Activated T-helper 1 cell treated with anti-CD3 and anti-CD28 coated beads, Interleukin-12 subunit alpha, Interleukin-12 subunit beta, Interleukin-2, Interleukin-4 antibody, amounts not matched to agents 30 ng/mL and 10 ng/mL and 1 ng/mL, durations not matched to agents 14 hours and 24 hours and 36 hours (primary cell): ENCODE measurements at regions not wholly inside any gene's neighbourhood (a gene's known extent, or its start where the extent isn't known, plus 50 kb on each side); places are given as distances from the start of the nearest gene placed in this dataset.

ENCODE experiments used
- DNase-seq: peaks from one replicate; pipeline ENCODE4 v3.0.0; 2021; ENCODE audit warnings: low spot score
- H3K27ac Mint-ChIP-seq: one replicate; pipeline ENCODE4 v1.8.0; 2021; ENCODE audit warnings: mild to moderate bottlenecking, mixed read lengths
- H3K27me3 Mint-ChIP-seq: one replicate; pipeline ENCODE4 v1.8.0; 2022; ENCODE audit warnings: mild to moderate bottlenecking, moderate library complexity, mixed read lengths; ENCODE audit not compliant: insufficient read depth
- H3K36me3 Mint-ChIP-seq: one replicate; pipeline ENCODE4 v1.8.0; 2021; ENCODE audit warnings: low read depth, mixed read lengths
- H3K4me1 Mint-ChIP-seq: one replicate; pipeline ENCODE4 v1.8.0; 2021; ENCODE audit warnings: low read depth, mixed read lengths
- H3K4me3 Mint-ChIP-seq: one replicate; pipeline ENCODE4 v1.8.0; 2021; ENCODE audit warnings: mild to moderate bottlenecking, moderate library complexity, mixed read lengths
- H3K9me3 Mint-ChIP-seq: one replicate; pipeline ENCODE4 v1.8.0; 2021; ENCODE audit warnings: mixed read lengths
- intact Hi-C: fragments of 100-400 bp; cut with micrococcal nuclease; formaldehyde crosslinking; loops from one replicate; pipeline ENCODE4 v1.15.1; 2024

GRCh38 chr10:70939441-70940003, 51.2 kb upstream of the PCBD1 start:
- no peaks in the 10 kb centered on the region for H3K4me1 Mint-ChIP-seq
- no peak overlapping the region for H3K4me3 Mint-ChIP-seq
- no peaks in the 10 kb centered on the region for H3K36me3 Mint-ChIP-seq

GRCh38 chr10:70940834-70941568, 52.6 kb upstream of the PCBD1 start:
- no peaks in the 10 kb centered on the region for H3K4me1 Mint-ChIP-seq
- no peak for DNase-seq
- no peak overlapping the region for H3K4me3 Mint-ChIP-seq
- H3K36me3 Mint-ChIP-seq: no peaks in the 10 kb centered on the region
- H3K9me3 Mint-ChIP-seq: no peaks in the 10 kb centered on the region
- intact Hi-C loops: no loop called here
- no peak overlapping the region for H3K27ac Mint-ChIP-seq
- H3K27me3 Mint-ChIP-seq: peaks cover 6% of the 10 kb centered on the region

More at GRCh38 chr10:70939441-70940003, 51.2 kb upstream of the PCBD1 start:
- no peak for DNase-seq
- Mint-ChIP-seq H3K27me3 (peaks cover 6% of the 10 kb centered on the region), H3K9me3 (no peaks in the 10 kb centered on the region), H3K27ac (no peak overlapping the region)
- intact Hi-C loops: no loop called here

GRCh38 chr10:70942125-70942524, 53.8 kb upstream of the PCBD1 start:
- H3K36me3 Mint-ChIP-seq: no peaks in the 10 kb centered on the region
- no peak for DNase-seq
- intact Hi-C loops: no loop called here
- H3K27me3 Mint-ChIP-seq: peaks cover 4% of the 10 kb centered on the region
- H3K4me1 Mint-ChIP-seq: no peaks in the 10 kb centered on the region
- H3K9me3 Mint-ChIP-seq: no peaks in the 10 kb centered on the region
- H3K4me3 Mint-ChIP-seq: no peak overlapping the region
- H3K27ac Mint-ChIP-seq: no peak overlapping the region

GRCh38 chr10:70942725-70943124, 54.4 kb upstream of the PCBD1 start:
- Mint-ChIP-seq H3K27ac (no peak overlapping the region), H3K27me3 (peaks cover 4% of the 10 kb centered on the region), H3K4me3 (no peak overlapping the region), H3K9me3 (no peaks in the 10 kb centered on the region), H3K36me3 (no peaks in the 10 kb centered on the region), H3K4me1 (no peaks in the 10 kb centered on the region)
- no peak for DNase-seq
- intact Hi-C loops: no loop called here

- Mint-ChIP-seq H3K27me3 (peaks cover 5% of the 10 kb centered on the region), H3K36me3 (no peaks in the 10 kb centered on the region), H3K27ac (no peak overlapping the region), H3K4me1 (no peaks in the 10 kb centered on the region), H3K9me3 (no peaks in the 10 kb centered on the region), H3K4me3 (no peak overlapping the region)
- intact Hi-C loops: no loop called here
- no peak for DNase-seq
Observed at GRCh38 chr10:70943249-70943648, 54.9 kb upstream of the PCBD1 start.

- Mint-ChIP-seq H3K27ac (no peak overlapping the region), H3K4me1 (no peaks in the 10 kb centered on the region), H3K27me3 (peaks cover 8% of the 10 kb centered on the region), H3K4me3 (no peak overlapping the region), H3K36me3 (no peaks in the 10 kb centered on the region), H3K9me3 (no peaks in the 10 kb centered on the region)
- intact Hi-C loops: no loop called here
- no peak for DNase-seq
Observed at GRCh38 chr10:70943841-70944466, 55.6 kb upstream of the PCBD1 start.

- Mint-ChIP-seq H3K4me3 (no peak overlapping the region), H3K4me1 (no peaks in the 10 kb centered on the region), H3K27me3 (peaks cover 8% of the 10 kb centered on the region), H3K36me3 (no peaks in the 10 kb centered on the region), H3K9me3 (no peaks in the 10 kb centered on the region), H3K27ac (no peak overlapping the region)
- DNase-seq: no peak
- intact Hi-C loops: no loop called here
Observed at GRCh38 chr10:70950037-70950436, 61.7 kb upstream of the PCBD1 start.

- DNase-seq: no peak
- H3K36me3 Mint-ChIP-seq: no peaks in the 10 kb centered on the region
- H3K4me1 Mint-ChIP-seq: no peaks in the 10 kb centered on the region
- H3K27ac Mint-ChIP-seq: no peak overlapping the region
- intact Hi-C loops: no loop called here
- peaks cover 8% of the 10 kb centered on the region for H3K27me3 Mint-ChIP-seq
- no peaks in the 10 kb centered on the region for H3K9me3 Mint-ChIP-seq
- H3K4me3 Mint-ChIP-seq: no peak overlapping the region
Observed at GRCh38 chr10:70950801-70951200, 62.4 kb upstream of the PCBD1 start.

GRCh38 chr10:70952401-70952800, 64.0 kb upstream of the PCBD1 start:
- Mint-ChIP-seq H3K4me1 (no peaks in the 10 kb centered on the region), H3K27me3 (peaks cover 8% of the 10 kb centered on the region), H3K36me3 (no peaks in the 10 kb centered on the region), H3K9me3 (no peaks in the 10 kb centered on the region), H3K27ac (no peak overlapping the region), H3K4me3 (no peak overlapping the region)
- intact Hi-C loops: no loop called here
- DNase-seq: no peak

- H3K27ac Mint-ChIP-seq: no peak overlapping the region
- peaks cover 8% of the 10 kb centered on the region for H3K27me3 Mint-ChIP-seq
- no peaks in the 10 kb centered on the region for H3K36me3 Mint-ChIP-seq
- H3K4me3 Mint-ChIP-seq: no peak overlapping the region
- no peaks in the 10 kb centered on the region for H3K4me1 Mint-ChIP-seq
- H3K9me3 Mint-ChIP-seq: no peaks in the 10 kb centered on the region
- DNase-seq: no peak
- intact Hi-C loops: no loop called here
Observed at GRCh38 chr10:70952921-70953320, 64.6 kb upstream of the PCBD1 start.

GRCh38 chr10:70954381-70955176, 66.2 kb upstream of the PCBD1 start:
- Mint-ChIP-seq H3K9me3 (no peaks in the 10 kb centered on the region), H3K27ac (no peak overlapping the region), H3K4me3 (no peak overlapping the region), H3K4me1 (no peaks in the 10 kb centered on the region), H3K27me3 (peaks cover 4% of the 10 kb centered on the region), H3K36me3 (no peaks in the 10 kb centered on the region)
- no peak for DNase-seq
- intact Hi-C loops: no loop called here

- Mint-ChIP-seq H3K4me3 (no peak overlapping the region), H3K36me3 (no peaks in the 10 kb centered on the region), H3K27me3 (peaks cover 4% of the 10 kb centered on the region), H3K9me3 (no peaks in the 10 kb centered on the region), H3K27ac (no peak overlapping the region), H3K4me1 (no peaks in the 10 kb centered on the region)
- intact Hi-C loops: no loop called here
- no peak for DNase-seq
Observed at GRCh38 chr10:70956029-70956759, 67.8 kb upstream of the PCBD1 start.
